T-helper 1 cell (primary cell): ENCODE measurements at regions not wholly inside any gene's neighbourhood (a gene's known extent, or its start where the extent isn't known, plus 50 kb on each side); places are given as distances from the start of the nearest gene placed in this dataset.

Experiments used
- DNase-seq, 5 donors: peaks; one replicate each; pipeline ENCODE4 v3.0.0-alpha.2; 2012 to 2020

GRCh38 chr15:96219681-96220080 lies 110.8 kb upstream of the NR2F2 start:
- no peak for DNase-seq

DNA sequence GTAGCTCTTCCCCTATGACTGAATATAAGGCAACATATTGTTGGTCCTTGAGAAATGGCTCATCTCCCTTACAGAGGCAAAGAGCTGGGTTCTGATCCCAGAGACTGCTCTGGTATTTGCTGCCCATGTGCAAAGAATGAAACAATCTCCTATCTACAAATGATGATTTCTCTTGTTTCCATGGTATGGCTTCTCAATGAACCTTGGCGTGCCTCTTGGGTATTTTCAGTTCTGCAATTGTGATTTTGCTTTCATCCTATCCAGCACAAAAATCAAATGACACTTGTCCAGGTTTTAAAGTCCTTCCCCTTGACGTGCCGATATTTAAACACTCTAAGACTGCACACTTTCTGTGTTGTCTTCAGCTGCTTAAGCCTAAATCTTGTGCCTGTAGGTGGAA lies 109.8 kb upstream of the NR2F2 start:
- DNase-seq: no peak

DNA sequence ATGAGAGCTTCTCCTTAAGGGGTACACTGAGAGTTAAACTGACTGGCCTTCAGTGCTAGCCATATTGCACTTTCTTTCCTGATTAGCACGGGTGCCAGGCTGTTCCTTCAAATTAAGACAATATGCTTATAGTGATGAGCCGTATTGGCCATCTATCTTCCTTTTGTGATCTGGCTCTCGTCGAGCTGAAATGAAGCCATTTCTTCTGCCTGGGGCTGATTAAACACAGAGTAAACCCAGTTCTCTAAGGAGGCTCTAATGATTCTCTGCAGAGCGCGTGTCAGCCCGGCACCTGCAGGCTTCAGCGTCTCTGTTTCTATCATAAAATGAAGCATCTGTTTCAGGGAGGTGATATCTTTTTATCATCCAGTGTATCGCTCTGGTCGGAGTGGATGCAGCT lies 107.5 kb upstream of the NR2F2 start:
- no peak for DNase-seq

DNA sequence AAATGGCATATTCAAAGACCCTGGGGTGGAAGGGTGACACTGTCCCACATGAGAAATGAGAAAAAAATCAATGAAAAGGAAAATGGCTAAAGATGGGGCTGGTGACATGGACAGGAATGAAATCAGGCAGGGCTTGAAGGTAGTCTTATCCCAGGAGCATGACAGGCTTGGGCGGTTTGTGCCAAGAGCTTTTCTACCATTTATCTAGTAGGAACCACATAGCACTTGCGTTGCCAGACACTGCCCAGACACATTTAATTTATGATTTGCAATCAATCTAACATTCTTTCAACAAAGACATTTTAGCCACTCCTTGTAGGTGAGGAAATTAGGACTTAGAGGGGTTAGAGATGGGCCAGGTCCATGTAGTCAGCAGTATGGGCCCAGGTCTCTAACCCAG lies 106.6 kb upstream of the NR2F2 start:
- DNase-seq: no peak

DNA sequence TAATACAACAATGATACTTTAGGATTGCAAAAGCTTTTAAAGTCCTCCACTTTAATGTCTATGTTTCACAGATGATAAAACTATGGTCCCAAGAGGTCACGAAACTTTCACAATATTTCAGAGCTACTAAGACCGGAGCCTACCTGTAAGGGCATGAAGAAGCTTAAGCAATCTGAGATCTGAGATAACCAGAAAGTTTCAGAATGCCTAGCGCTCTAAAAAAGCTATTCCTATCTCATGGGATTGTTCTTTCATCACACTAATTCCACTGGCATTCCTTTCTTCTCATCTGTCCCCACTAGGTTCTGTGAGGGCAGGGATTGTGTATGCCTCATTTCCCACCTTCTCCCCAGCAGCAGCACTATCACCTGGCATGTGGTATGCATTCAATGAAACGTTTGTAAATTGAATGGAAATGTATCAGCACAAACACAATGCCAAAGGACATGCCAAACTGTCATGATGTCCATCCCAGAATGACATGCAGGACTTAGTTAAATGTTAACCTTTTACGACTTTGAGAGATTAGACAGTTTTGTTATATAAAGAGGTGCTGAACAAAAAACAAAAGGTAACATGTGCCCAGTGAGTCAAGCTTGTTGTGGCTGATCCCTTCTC lies 104.7 kb upstream of the NR2F2 start:
- DNase-seq: no peak

GRCh38 chr15:96230526-96231181 lies 99.8 kb upstream of the NR2F2 start:
- DNase-seq: no peak

DNA sequence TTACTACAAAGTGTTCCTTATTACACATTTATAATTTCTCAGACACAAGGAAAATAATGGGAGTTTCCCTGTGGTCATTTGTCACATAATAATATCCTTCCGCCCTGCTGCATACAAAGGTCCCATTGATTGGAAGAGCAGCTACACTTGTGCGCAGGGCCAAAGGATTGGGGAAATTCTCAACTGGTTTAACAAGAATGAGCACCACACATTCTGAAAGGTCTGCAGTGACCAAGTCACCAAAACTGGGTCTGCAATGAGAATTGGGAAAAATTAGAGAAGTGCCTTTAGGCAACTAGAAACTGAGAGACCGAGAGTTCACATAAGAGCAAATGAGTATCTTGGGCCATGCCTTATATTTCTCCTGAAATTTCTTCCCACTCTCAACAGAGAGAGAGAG lies 98.2 kb upstream of the NR2F2 start:
- DNase-seq: no peak

DNA sequence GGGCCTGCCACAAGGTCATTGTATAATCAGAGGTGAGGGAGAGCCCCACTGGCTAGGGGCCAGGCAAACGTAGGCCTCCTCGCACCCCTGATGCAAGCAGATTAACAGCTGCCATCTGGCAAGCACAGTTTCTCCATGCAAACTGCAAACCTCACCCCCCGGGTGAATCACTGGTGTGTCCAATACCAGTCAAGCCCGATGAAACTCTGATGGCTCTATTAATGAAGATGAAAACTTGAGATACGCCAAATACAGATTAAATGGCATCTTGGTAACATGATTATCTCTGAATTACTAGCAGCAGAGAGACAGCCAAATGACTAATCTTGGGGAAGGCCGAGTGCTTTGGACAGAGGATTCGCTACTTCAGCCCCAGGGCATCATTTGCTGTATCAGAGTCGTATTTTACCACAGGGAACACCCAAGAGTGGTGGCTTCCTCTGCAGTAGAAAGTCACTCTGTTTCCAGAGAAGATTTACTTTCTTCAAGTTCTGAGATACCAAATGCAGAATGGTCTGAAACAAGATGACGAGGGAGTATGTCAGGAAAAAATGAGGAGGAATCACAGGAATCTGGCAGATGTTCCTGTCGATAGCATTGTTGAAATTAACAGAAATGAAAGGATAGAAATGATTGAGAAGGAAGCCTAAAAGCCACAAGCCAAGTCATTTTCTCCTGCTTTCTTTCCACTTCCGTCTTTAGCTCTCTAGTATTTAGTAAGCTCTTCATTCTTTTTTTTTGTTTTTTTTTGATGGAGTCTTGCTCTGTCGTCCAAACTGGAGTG lies 96.2 kb upstream of the NR2F2 start:
- no peak for DNase-seq

DNA sequence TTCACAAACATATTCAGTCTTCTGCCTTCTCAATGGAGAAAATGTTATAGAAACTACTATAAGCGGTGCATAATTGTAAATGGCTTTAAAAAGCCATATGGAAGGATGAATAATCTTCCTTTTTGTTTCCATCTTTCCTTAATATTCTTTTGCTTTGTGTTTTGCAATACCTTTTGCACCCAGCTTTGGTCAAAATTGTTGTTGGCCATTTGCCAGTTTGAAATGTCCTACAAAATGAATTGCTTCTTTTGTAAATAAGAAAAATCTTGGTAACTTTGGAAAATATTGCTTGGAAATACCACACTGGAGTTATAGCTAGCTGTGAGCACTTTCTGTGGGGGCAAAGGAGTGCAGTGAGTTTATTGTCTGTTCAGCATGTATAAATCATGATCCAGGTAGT lies 93.5 kb upstream of the NR2F2 start:
- DNase-seq: no peak

- DNase-seq: no peak
Observed at GRCh38 chr15:96242761-96243160, 87.7 kb upstream of the NR2F2 start.

DNA sequence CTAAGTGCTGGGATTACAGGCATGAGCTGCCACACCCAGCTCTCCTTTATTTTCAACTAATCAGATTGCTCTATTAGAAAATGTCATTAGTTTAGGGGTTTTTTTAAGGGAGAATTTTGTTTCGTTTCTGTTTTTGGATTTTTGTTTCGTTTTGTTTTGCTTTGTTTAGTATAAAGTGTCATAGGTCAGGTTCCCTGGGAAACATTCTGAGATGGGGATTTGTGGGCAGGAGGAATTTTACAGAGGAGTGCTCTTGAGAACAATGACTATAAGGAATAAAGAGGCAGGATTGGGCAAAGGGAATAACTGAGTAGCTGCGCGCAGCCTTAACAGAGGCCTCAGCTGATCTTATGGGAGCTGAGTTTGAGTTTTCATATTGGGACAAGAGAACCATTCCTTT lies 86.8 kb upstream of the NR2F2 start:
- no peak for DNase-seq

GRCh38 chr15:96245252-96245651 lies 85.2 kb upstream of the NR2F2 start:
- no peak for DNase-seq

DNA sequence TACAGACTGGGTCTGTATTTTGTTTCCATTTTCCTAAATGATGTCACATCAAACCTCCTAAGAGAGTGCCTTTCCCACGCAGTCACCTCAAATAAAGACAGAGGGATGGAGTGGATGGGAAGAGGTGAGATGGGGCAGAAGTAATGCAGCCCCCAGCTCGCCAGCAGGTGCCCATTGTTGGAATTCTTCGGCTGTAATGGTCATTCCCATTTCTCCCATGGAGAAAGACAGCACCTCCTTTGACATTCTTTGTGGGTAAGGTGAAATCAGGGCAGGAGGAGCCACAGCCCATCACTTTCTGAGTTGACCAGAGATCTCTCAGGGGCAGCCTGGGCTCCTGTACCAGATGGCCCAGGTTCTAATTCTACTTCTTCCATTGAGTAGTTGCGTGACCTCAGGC lies 84.4 kb upstream of the NR2F2 start:
- DNase-seq: no peak

GRCh38 chr15:96247621-96248305 lies 82.7 kb upstream of the NR2F2 start:
- DNase-seq: no peak

DNA sequence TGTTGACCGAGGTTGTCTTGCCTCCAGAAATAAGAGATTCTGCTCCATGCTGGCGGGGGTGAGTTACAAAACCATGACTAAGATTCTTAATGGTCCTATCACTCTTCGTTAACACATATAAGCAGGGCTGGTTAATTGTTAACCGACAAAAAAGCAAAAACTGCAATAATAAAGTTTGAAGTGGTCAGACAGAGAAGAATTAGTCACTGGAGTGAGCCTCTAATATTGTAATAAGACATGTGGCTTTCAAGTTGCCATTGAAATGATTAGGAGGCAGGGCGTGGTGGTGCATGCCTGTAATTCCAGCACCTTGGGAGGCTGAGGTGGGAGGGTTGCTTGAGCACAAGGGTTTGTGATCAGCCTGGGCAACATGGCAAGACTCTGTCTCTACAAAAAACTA lies 78.4 kb upstream of the NR2F2 start:
- no peak for DNase-seq

- no peak for DNase-seq
Observed at GRCh38 chr15:96253006-96253747, 77.3 kb upstream of the NR2F2 start.

DNA sequence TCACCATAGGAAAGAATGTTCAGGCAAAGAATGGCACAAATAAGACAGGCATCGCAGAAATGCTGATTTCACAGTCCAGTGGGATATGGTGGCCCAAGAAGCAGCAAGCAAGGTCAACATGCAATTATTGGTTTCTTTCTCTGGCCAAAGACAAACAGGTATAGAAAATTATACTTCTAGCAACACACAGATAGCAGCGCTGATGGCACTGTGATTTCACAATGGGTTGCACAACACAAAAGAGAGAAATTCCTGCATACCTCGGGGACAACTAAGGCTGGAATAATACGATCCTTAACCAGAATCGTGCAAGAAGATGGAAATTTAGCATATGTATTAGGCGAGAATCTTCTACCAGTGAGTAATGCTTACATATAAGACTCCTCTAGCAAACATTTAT lies 76.3 kb upstream of the NR2F2 start:
- DNase-seq: no peak

- DNase-seq: no peak
Observed at GRCh38 chr15:96255599-96255998, 74.9 kb upstream of the NR2F2 start.

- DNase-seq: no peak
Observed at GRCh38 chr15:96261575-96262034, 68.9 kb upstream of the NR2F2 start.

GRCh38 chr15:96262097-96262496 lies 68.4 kb upstream of the NR2F2 start:
- DNase-seq: no peak

GRCh38 chr15:96262549-96263489 lies 67.7 kb upstream of the NR2F2 start:
- DNase-seq: no peak
